ENCODE measurements at regions not wholly inside any gene's neighbourhood (a gene's known extent, or its start where the extent isn't known, plus 50 kb on each side); places are given as distances from the start of the nearest gene placed in this dataset.

DNA sequence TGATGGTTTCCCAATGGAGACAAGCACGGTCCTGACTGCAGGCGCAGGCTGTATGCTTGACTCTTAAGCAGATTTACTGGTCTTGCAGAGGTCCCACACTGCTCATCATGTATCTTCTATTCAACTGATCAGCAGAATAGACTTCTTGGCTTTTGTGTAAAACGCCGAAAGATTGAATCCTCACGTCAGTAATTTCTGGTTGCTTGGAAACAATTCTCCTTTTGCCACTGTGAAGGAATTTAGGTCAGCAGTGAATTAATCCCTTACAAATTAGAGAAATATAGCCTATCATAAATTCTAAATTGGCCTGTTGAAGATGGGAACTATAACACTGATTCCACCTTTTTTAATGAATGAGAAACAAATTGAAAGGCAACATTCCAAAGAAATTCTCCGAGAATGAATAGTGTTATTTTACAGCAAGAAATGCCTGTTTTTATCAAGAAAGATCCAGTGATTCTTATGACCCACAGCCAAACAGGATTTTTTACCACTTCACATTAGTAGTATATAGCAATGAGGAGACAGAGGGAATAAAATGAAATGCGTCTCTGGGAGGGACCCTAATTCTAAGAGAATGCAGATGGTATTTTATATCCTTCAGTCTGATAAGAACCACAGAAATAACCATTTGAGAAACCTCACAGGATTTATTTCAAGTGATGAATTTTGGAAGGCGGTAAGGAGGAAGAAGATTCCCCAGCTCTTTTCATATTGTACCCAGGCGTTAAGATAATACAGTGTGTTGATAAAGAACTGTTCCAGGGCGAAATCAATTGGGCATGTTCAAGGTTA lies 362.5 kb downstream of the RAB38 start:
- no peak for DNase-seq
- Histone ChIP-seq H3K9ac (ENCODE audit: low read length) (no peak overlapping the region), H2AK5ac (ENCODE audit: low read length, severe bottlenecking) (no peak overlapping the region), H3K9me3 (ENCODE audit: control insufficient read depth, low read length) (no peaks in the 10 kb centered on the region), H2BK15ac (ENCODE audit: low read depth, poor library complexity, severe bottlenecking) (no peak overlapping the region), H3K18ac (ENCODE audit: low read depth in 1 of 2, low read length in 2 of 2) (no peak overlapping the region), H3K4me3 (ENCODE audit: insufficient read depth in 1 of 2, low read depth in 1 of 2, low read length in 2 of 2) (no peak overlapping the region), H3K23ac (ENCODE audit: low read length in 2 of 2) (no peak overlapping the region), H2BK120ac (ENCODE audit: low read depth, low read length) (no peak overlapping the region), H2BK12ac (ENCODE audit: low read length in 2 of 2) (no peak overlapping the region), H3K4me1 (ENCODE audit: control insufficient read depth, insufficient read depth, low read depth, low read length) (no peaks in the 10 kb centered on the region), H4K91ac (ENCODE audit: low read length) (no peak overlapping the region), H3K79me1 (replicated peaks; ENCODE audit: low read length, poor library complexity, severe bottlenecking) (no peaks in the 10 kb centered on the region), H3K14ac (ENCODE audit: low read length in 2 of 2) (no peak overlapping the region), H3K27ac (ENCODE audit: low read length, poor library complexity, severe bottlenecking) (no peak overlapping the region), H2BK5ac (ENCODE audit: low read depth, low read length, poor library complexity, severe bottlenecking) (no peak overlapping the region), H3K27me3 (ENCODE audit: control insufficient read depth in 1 of 2, insufficient read depth in 1 of 2, low read length in 2 of 2) (no peaks in the 10 kb centered on the region), H2AFZ (ENCODE audit: low read depth, low read length) (no peak overlapping the region), H3K4me2 (ENCODE audit: low read length, poor library complexity, severe bottlenecking) (no peak overlapping the region), H3K4ac (ENCODE audit: low read depth in 1 of 2, low read length in 2 of 2) (no peak overlapping the region), H4K8ac (ENCODE audit: low read length) (no peak overlapping the region), H3K36me3 (ENCODE audit: control insufficient read depth in 1 of 2, insufficient read depth in 2 of 2, low read depth in 1 of 2, low read length in 2 of 2) (no peaks in the 10 kb centered on the region)
- WGBS = 85% methylated on average over 8 of the region's 10 CpGs

DNA sequence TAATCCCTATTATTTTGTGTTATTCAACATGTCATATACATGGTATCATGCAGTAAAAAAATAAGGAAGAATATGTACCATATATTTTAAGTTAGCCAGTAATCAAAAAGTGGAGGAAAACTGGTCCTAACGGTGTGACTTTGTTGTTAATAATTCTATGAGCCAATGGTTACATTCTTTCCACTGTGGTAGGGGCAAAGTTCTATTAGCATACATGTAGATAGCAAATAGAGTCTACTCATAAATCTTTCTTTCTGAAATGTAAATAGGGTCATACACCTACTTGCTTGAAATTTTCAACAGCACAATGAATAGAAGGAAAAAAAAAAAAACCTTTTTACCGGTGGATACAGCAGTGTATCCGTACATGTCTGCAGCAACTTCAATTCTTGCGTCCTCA lies 364.8 kb downstream of the RAB38 start:
- Histone ChIP-seq H4K8ac (ENCODE audit: low read length) (no peak overlapping the region), H3K36me3 (ENCODE audit: control insufficient read depth in 1 of 2, insufficient read depth in 2 of 2, low read depth in 1 of 2, low read length in 2 of 2) (no peaks in the 10 kb centered on the region), H3K9ac (ENCODE audit: low read length) (no peak overlapping the region), H2AK5ac (ENCODE audit: low read length, severe bottlenecking) (no peak overlapping the region), H3K27ac (ENCODE audit: low read length, poor library complexity, severe bottlenecking) (no peak overlapping the region), H3K4me1 (ENCODE audit: control insufficient read depth, insufficient read depth, low read depth, low read length) (no peaks in the 10 kb centered on the region), H3K18ac (ENCODE audit: low read depth in 1 of 2, low read length in 2 of 2) (no peak overlapping the region), H3K27me3 (ENCODE audit: control insufficient read depth in 1 of 2, insufficient read depth in 1 of 2, low read length in 2 of 2) (no peaks in the 10 kb centered on the region), H3K4ac (ENCODE audit: low read depth in 1 of 2, low read length in 2 of 2) (no peak overlapping the region), H3K9me3 (ENCODE audit: control insufficient read depth, low read length) (no peaks in the 10 kb centered on the region), H3K23ac (ENCODE audit: low read length in 2 of 2) (no peak overlapping the region), H2BK120ac (ENCODE audit: low read depth, low read length) (no peak overlapping the region), H3K79me1 (replicated peaks; ENCODE audit: low read length, poor library complexity, severe bottlenecking) (no peaks in the 10 kb centered on the region), H2BK5ac (ENCODE audit: low read depth, low read length, poor library complexity, severe bottlenecking) (no peak overlapping the region), H3K4me2 (ENCODE audit: low read length, poor library complexity, severe bottlenecking) (no peak overlapping the region), H4K91ac (ENCODE audit: low read length) (no peak overlapping the region), H2BK12ac (ENCODE audit: low read length in 2 of 2) (no peak overlapping the region), H2AFZ (ENCODE audit: low read depth, low read length) (no peak overlapping the region), H2BK15ac (ENCODE audit: low read depth, poor library complexity, severe bottlenecking) (no peak overlapping the region), H3K4me3 (ENCODE audit: insufficient read depth in 1 of 2, low read depth in 1 of 2, low read length in 2 of 2) (no peak overlapping the region), H3K14ac (ENCODE audit: low read length in 2 of 2) (no peak overlapping the region)
- WGBS = 83% methylated on average over 4 of the region's 4 CpGs
- DNase-seq = no peak

DNA sequence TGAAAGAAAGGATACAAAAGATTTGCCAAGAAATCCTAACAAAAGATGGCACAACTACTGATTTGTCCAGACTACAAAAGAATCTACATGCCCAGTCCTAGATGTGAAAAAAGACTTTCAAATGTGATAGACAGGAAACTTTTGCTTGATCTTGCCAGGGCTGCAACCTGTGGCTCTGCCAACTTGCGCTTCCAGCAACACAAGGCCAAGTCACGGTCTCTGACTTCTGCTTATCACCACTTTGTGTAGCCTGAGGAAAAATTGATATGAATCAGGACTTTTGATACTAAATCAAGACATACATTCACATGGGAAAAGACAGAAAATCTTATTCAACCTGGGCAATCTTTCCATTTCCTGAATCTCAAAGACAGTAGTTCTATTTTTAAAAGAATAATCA lies 366.0 kb downstream of the RAB38 start:
- H2AK5ac ChIP-seq (ENCODE audit: low read length, severe bottlenecking) = no peak overlapping the region
- no peaks in the 10 kb centered on the region for H3K27me3 ChIP-seq (ENCODE audit: control insufficient read depth in 1 of 2, insufficient read depth in 1 of 2, low read length in 2 of 2)
- H3K27ac ChIP-seq (ENCODE audit: low read length, poor library complexity, severe bottlenecking) = no peak overlapping the region
- no peak overlapping the region for H2AFZ ChIP-seq (ENCODE audit: low read depth, low read length)
- no peaks in the 10 kb centered on the region for H3K4me1 ChIP-seq (ENCODE audit: control insufficient read depth, insufficient read depth, low read depth, low read length)
- no peaks in the 10 kb centered on the region for H3K36me3 ChIP-seq (ENCODE audit: control insufficient read depth in 1 of 2, insufficient read depth in 2 of 2, low read depth in 1 of 2, low read length in 2 of 2)
- H2BK15ac ChIP-seq (ENCODE audit: low read depth, poor library complexity, severe bottlenecking) = no peak overlapping the region
- no peak overlapping the region for H2BK12ac ChIP-seq (ENCODE audit: low read length in 2 of 2)
- H4K91ac ChIP-seq (ENCODE audit: low read length) = no peak overlapping the region
- no peak overlapping the region for H3K23ac ChIP-seq (ENCODE audit: low read length in 2 of 2)
- no peak overlapping the region for H3K4me3 ChIP-seq (ENCODE audit: insufficient read depth in 1 of 2, low read depth in 1 of 2, low read length in 2 of 2)
- no peak overlapping the region for H3K4ac ChIP-seq (ENCODE audit: low read depth in 1 of 2, low read length in 2 of 2)
- no peak overlapping the region for H3K4me2 ChIP-seq (ENCODE audit: low read length, poor library complexity, severe bottlenecking)
- 72% methylated on average over 2 of the region's 2 CpGs for WGBS
- H3K79me1 ChIP-seq (replicated peaks; ENCODE audit: low read length, poor library complexity, severe bottlenecking) = no peaks in the 10 kb centered on the region
- H3K9me3 ChIP-seq (ENCODE audit: control insufficient read depth, low read length) = no peaks in the 10 kb centered on the region
- H3K14ac ChIP-seq (ENCODE audit: low read length in 2 of 2) = no peak overlapping the region
- H4K8ac ChIP-seq (ENCODE audit: low read length) = no peak overlapping the region
- no peak for DNase-seq
- H2BK5ac ChIP-seq (ENCODE audit: low read depth, low read length, poor library complexity, severe bottlenecking) = no peak overlapping the region
- no peak overlapping the region for H3K9ac ChIP-seq (ENCODE audit: low read length)
- no peak overlapping the region for H3K18ac ChIP-seq (ENCODE audit: low read depth in 1 of 2, low read length in 2 of 2)
- no peak overlapping the region for H2BK120ac ChIP-seq (ENCODE audit: low read depth, low read length)

DNA sequence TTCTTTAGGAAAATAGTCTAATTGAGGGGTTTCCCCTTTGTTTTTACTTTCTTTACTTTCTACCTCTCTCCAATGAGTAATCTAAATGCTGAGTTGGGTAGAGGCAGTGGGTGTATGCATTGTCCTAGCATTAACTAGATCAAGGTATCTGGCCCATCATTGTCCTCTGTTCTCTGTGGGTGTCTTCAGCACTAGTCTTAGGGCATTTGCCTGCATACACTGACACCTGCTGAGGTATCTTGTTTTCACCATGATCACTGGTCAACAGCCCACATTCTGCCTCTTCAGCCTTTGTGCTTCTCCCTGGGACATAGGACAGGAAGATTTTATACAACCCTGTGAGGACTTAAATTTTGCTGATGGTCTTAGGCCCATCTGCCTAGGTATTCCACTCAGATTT lies 371.1 kb downstream of the RAB38 start:
- H2AK5ac ChIP-seq (ENCODE audit: low read length, severe bottlenecking) = no peak overlapping the region
- no peak overlapping the region for H3K4ac ChIP-seq (ENCODE audit: low read depth in 1 of 2, low read length in 2 of 2)
- H3K4me3 ChIP-seq (ENCODE audit: insufficient read depth in 1 of 2, low read depth in 1 of 2, low read length in 2 of 2) = no peak overlapping the region
- no peaks in the 10 kb centered on the region for H3K9me3 ChIP-seq (ENCODE audit: control insufficient read depth, low read length)
- H3K18ac ChIP-seq (ENCODE audit: low read depth in 1 of 2, low read length in 2 of 2) = no peak overlapping the region
- no peaks in the 10 kb centered on the region for H3K4me1 ChIP-seq (ENCODE audit: control insufficient read depth, insufficient read depth, low read depth, low read length)
- no peaks in the 10 kb centered on the region for H3K27me3 ChIP-seq (ENCODE audit: control insufficient read depth in 1 of 2, insufficient read depth in 1 of 2, low read length in 2 of 2)
- H2BK12ac ChIP-seq (ENCODE audit: low read length in 2 of 2) = no peak overlapping the region
- no peaks in the 10 kb centered on the region for H3K79me1 ChIP-seq (replicated peaks; ENCODE audit: low read length, poor library complexity, severe bottlenecking)
- H3K4me2 ChIP-seq (ENCODE audit: low read length, poor library complexity, severe bottlenecking) = no peak overlapping the region
- H4K8ac ChIP-seq (ENCODE audit: low read length) = no peak overlapping the region
- no peak overlapping the region for H3K9ac ChIP-seq (ENCODE audit: low read length)
- H3K23ac ChIP-seq (ENCODE audit: low read length in 2 of 2) = no peak overlapping the region
- no peak overlapping the region for H2BK5ac ChIP-seq (ENCODE audit: low read depth, low read length, poor library complexity, severe bottlenecking)
- H4K91ac ChIP-seq (ENCODE audit: low read length) = no peak overlapping the region
- no peak overlapping the region for H3K14ac ChIP-seq (ENCODE audit: low read length in 2 of 2)
- no peak overlapping the region for H2BK120ac ChIP-seq (ENCODE audit: low read depth, low read length)
- H3K27ac ChIP-seq (ENCODE audit: low read length, poor library complexity, severe bottlenecking) = no peak overlapping the region
- no peak overlapping the region for H2AFZ ChIP-seq (ENCODE audit: low read depth, low read length)
- no peak overlapping the region for H2BK15ac ChIP-seq (ENCODE audit: low read depth, poor library complexity, severe bottlenecking)
- H3K36me3 ChIP-seq (ENCODE audit: control insufficient read depth in 1 of 2, insufficient read depth in 2 of 2, low read depth in 1 of 2, low read length in 2 of 2) = no peaks in the 10 kb centered on the region
- DNase-seq = no peak
